RCC 7860 (cell line): ENCODE measurements at regions not wholly inside any gene's neighbourhood (a gene's known extent, or its start where the extent isn't known, plus 50 kb on each side); places are given as distances from the start of the nearest gene placed in this dataset.
"Not testable (repeated sequence)": the region's sequence is repeated elsewhere in the genome, so short reads cannot be mapped to it uniquely, and the experiment has no call there.

Experiments
- DNase-seq: peaks from one replicate; pipeline ENCODE4 v3.0.0-alpha.2; 2015; ENCODE audit warnings: low spot score
- FAIRE-seq: peaks from 2 replicates; lab custom pipeline; 2012; peaks lifted over from hg19 to GRCh38; lab: Jason Lieb, UNC

GRCh38 chr1:224061436-224061835 lies 52.5 kb upstream of the FBXO28 start:
- no peak for DNase-seq
- no peak for FAIRE-seq

- no peak for FAIRE-seq
These were observed 53.9 kb upstream of the FBXO28 start for GRCh38 chr1:224059897-224060427.

GRCh38 chr1:224058303-224058702 lies 55.6 kb upstream of the FBXO28 start:
- no peak for FAIRE-seq
- peak; percentile 76 for DNase-seq

More at GRCh38 chr1:224059897-224060427, 53.9 kb upstream of the FBXO28 start:
- DNase-seq, result no peak

GRCh38 chr1:224057461-224058199 lies 56.3 kb upstream of the FBXO28 start:
- FAIRE-seq (no peak), DNase-seq (no peak)

GRCh38 chr1:224054611-224055010 lies 59.3 kb upstream of the FBXO28 start:
- DNase-seq, result no peak
- FAIRE-seq, result no peak

- FAIRE-seq, result no peak
- DNase-seq, result no peak
These were observed 59.9 kb upstream of the FBXO28 start for GRCh38 chr1:224054012-224054411.

- no peak for DNase-seq
- FAIRE-seq, result no peak
These were observed 60.5 kb upstream of the FBXO28 start for GRCh38 chr1:224053456-224053855.

- FAIRE-seq (no peak), DNase-seq (peak; percentile 41)
These were observed 61.1 kb upstream of the FBXO28 start for GRCh38 chr1:224052772-224053171.

GRCh38 chr1:224051782-224052181 lies 62.1 kb upstream of the FBXO28 start:
- not testable (repeated sequence) for FAIRE-seq, DNase-seq

- DNase-seq (no peak), FAIRE-seq (no peak)
These were observed 62.9 kb upstream of the FBXO28 start for GRCh38 chr1:224051086-224051406.

- DNase-seq (no peak), FAIRE-seq (no peak)
These were observed 66.4 kb upstream of the FBXO28 start for GRCh38 chr1:224047538-224047937.

- DNase-seq, result peak; percentile 2
- no peak for FAIRE-seq
These were observed 68.4 kb upstream of the FBXO28 start for GRCh38 chr1:224045556-224045955.

GRCh38 chr1:224044420-224044819 lies 69.5 kb upstream of the FBXO28 start:
- FAIRE-seq, result no peak

GRCh38 chr1:224042557-224043118 lies 71.3 kb upstream of the FBXO28 start:
- no peak for FAIRE-seq

More at GRCh38 chr1:224044420-224044819, 69.5 kb upstream of the FBXO28 start:
- DNase-seq, result peak; percentile 2

GRCh38 chr1:224041032-224041431 lies 72.9 kb upstream of the FBXO28 start:
- DNase-seq (no peak), FAIRE-seq (no peak)

More at GRCh38 chr1:224042557-224043118, 71.3 kb upstream of the FBXO28 start:
- no peak for DNase-seq

GRCh38 chr1:224040423-224040822 lies 73.5 kb upstream of the FBXO28 start:
- FAIRE-seq, result not testable (repeated sequence)

GRCh38 chr1:224040006-224040405 lies 73.9 kb upstream of the FBXO28 start:
- not testable (repeated sequence) for FAIRE-seq, DNase-seq

More at GRCh38 chr1:224040423-224040822, 73.5 kb upstream of the FBXO28 start:
- DNase-seq, result not testable (repeated sequence)

- DNase-seq, FAIRE-seq: not testable (repeated sequence)
These were observed 75.1 kb upstream of the FBXO28 start for GRCh38 chr1:224038832-224039231.

GRCh38 chr1:224037362-224037761 lies 76.5 kb upstream of the FBXO28 start:
- FAIRE-seq, result not testable (repeated sequence)

GRCh38 chr1:224032608-224033276 lies 81.2 kb upstream of the FBXO28 start:
- FAIRE-seq, DNase-seq: not testable (repeated sequence)

More at GRCh38 chr1:224037362-224037761, 76.5 kb upstream of the FBXO28 start:
- not testable (repeated sequence) for DNase-seq

GRCh38 chr1:224031986-224032385 lies 81.9 kb upstream of the FBXO28 start:
- FAIRE-seq, result not testable (repeated sequence)

More at GRCh38 chr1:224031986-224032385, 81.9 kb upstream of the FBXO28 start:
- DNase-seq, result not testable (repeated sequence)
